ENCODE measurements at regions not wholly inside any gene's neighbourhood (a gene's known extent, or its start where the extent isn't known, plus 50 kb on each side); places are given as distances from the start of the nearest gene placed in this dataset.

DNA sequence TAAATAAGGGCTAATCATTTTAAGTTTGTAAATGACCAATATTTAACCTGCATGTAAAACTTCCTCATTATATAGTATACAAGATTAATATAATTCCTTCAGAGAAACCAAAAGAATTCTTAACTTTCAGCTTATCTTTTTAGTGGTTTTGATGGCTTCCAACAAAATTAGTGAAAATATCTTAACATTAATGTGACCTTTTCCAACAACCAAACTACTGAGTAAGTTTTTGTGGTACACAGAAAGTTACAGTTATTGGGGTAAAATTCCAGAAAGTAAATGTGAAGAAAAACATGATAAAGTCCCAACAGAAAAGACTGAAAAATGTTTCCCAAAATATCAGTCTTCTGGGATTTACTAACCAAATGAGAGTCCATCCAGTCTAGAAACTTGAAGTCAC lies 111.0 kb upstream of the PDE3A start:
- TF ChIP-seq, protein P1, sequence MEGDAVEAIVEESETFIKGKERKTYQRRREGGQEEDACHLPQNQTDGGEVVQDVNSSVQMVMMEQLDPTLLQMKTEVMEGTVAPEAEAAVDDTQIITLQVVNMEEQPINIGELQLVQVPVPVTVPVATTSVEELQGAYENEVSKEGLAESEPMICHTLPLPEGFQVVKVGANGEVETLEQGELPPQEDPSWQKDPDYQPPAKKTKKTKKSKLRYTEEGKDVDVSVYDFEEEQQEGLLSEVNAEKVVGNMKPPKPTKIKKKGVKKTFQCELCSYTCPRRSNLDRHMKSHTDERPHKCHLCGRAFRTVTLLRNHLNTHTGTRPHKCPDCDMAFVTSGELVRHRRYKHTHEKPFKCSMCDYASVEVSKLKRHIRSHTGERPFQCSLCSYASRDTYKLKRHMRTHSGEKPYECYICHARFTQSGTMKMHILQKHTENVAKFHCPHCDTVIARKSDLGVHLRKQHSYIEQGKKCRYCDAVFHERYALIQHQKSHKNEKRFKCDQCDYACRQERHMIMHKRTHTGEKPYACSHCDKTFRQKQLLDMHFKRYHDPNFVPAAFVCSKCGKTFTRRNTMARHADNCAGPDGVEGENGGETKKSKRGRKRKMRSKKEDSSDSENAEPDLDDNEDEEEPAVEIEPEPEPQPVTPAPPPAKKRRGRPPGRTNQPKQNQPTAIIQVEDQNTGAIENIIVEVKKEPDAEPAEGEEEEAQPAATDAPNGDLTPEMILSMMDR (IDR thresholded peaks at IDR 0.05), result no peak
- TF ChIP-seq ZNF416 (CRISPR knock-in tag; IDR thresholded peaks at IDR 0.05) (no peak), SP1 (CRISPR knock-in tag; conservative IDR thresholded peaks at IDR 0.05) (no peak), ARID4B (CRISPR knock-in tag; IDR thresholded peaks at IDR 0.05; ENCODE audit: borderline replicate concordance) (no peak), E2F4 (CRISPR knock-in tag; IDR thresholded peaks at IDR 0.05; ENCODE audit: borderline replicate concordance, low read depth) (no peak), KAT7 (CRISPR knock-in tag; IDR thresholded peaks at IDR 0.05; ENCODE audit: borderline replicate concordance) (no peak), ZNF232 (CRISPR knock-in tag; IDR thresholded peaks at IDR 0.05) (no peak), CBFB (CRISPR knock-in tag; IDR thresholded peaks at IDR 0.05; ENCODE audit: low read depth) (no peak), SMAD4 (CRISPR knock-in tag; IDR thresholded peaks at IDR 0.05) (no peak)
